ENCODE measurements at regions not wholly inside any gene's neighbourhood (a gene's known extent, or its start where the extent isn't known, plus 50 kb on each side); places are given as distances from the start of the nearest gene placed in this dataset.

GRCh38 chrX:13376857-13377549 lies 57.1 kb upstream of the ATXN3L start:
- TF ChIP-seq CTCF (conservative IDR thresholded peaks at IDR 0.05) (no peak), ZFX (IDR thresholded peaks at IDR 0.05) (no peak)
